HL-60 (cell line): ENCODE measurements at regions not wholly inside any gene's neighbourhood (a gene's known extent, or its start where the extent isn't known, plus 50 kb on each side); places are given as distances from the start of the nearest gene placed in this dataset.

Source experiments
- CTCF ChIP-seq: IDR thresholded peaks from one replicate; pipeline ENCODE4 v1.5.1; 2011; ENCODE audit warnings: low read length, control low read depth, inconsistent platforms; ENCODE audit not compliant: insufficient read depth
- POLR2AphosphoS5 ChIP-seq: IDR thresholded peaks from 2 replicates; pipeline ENCODE4 v1.6.1; 2012; ENCODE audit warnings: low read depth
- REST ChIP-seq: IDR thresholded peaks from 2 replicates; pipeline ENCODE4 v1.6.1; 2012; ENCODE audit warnings: low read depth; ENCODE audit not compliant: insufficient replicate concordance

- TF ChIP-seq CTCF (no peak), POLR2AphosphoS5 (no peak), REST (no peak)
Measured at GRCh38 chr3:177554895-177555759, 357.8 kb upstream of the TBL1XR1 start.
